HTR-8/SVneo (cell line): ENCODE measurements at regions not wholly inside any gene's neighbourhood (a gene's known extent, or its start where the extent isn't known, plus 50 kb on each side); places are given as distances from the start of the nearest gene placed in this dataset.

Experiments used
- DNase-seq: peaks from one replicate; pipeline ENCODE4 v3.0.0; 2011; ENCODE audit warnings: low spot score, mixed read lengths; ENCODE audit not compliant: insufficient read length
- FAIRE-seq: peaks from 2 replicates; lab custom pipeline; 2011; peaks lifted over from hg19 to GRCh38; lab: Jason Lieb, UNC

DNA sequence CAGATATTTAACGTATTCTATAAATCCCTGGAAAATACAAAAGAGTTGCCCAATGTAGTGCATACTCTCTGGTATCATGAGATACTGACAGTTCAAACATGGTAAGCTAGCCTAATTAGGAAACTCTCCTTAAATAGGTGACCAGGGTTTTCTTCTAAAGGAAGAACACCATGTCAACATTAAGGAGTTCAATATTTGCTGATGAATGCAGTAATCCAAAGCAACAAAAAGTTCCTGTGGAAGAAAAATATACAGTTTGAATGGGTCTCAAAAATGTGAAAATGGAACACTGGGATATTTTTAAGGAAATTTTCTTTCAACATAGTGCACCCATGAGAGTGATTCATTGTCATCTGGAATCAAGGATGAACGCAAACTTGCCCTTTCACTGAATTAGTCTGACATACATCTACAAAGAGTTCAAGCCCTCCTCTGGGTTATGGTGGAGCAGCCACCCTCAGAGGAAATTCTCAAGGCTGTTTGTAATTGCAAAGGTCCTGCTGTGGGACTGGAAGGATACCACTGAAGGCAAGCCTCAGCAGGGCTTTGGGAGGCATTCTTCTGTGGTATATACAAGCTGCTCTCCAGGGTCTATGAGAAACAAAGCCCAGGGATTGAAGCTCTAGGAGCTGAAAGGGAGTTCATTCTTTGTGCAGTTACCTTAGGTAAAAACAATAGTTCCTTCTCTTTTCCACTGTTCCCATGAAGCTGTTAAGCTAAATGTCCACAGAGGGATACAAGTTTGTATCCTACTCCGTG lies 700.3 kb downstream of the TUSC7 start:
- FAIRE-seq (no peak), DNase-seq (no peak)

DNA sequence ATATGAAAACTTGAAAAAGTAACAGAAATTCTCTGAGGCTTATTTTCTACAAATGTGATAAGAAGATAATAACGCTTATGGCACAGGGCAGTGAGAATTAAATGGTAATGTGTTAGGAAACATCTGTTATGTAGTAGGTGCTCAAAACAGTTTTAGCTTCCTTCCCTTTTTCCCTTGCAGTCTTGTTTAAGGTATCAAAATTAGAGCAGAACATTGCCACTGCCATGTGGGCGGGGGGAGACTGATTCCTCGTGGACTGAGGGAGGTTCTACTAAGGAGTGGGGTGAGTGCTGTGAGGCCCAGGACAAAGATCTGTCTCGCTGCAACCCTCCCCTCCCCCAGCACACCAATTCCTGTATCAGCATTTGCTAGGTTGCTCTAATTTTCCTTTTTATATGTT lies 702.4 kb downstream of the TUSC7 start:
- DNase-seq (no peak), FAIRE-seq (no peak)

DNA sequence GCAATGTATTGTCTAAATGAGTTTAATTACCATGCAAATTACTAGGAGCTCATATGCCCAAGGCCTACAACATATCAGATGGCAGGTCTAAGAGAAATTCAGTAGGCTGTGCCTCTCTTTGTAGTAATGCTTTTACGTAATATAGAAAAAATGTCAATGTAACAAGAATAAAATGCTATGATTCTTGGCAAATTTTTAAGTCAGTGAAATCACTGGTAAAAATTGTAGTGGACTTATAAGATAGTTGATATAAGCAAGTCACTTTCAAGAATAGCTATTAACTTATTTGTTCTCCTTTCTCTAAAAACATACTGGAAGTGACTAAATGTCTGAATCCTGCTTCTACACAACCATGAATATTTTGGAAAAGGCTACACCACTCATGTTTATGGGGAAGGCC lies 707.8 kb downstream of the TUSC7 start:
- FAIRE-seq: no peak

DNA sequence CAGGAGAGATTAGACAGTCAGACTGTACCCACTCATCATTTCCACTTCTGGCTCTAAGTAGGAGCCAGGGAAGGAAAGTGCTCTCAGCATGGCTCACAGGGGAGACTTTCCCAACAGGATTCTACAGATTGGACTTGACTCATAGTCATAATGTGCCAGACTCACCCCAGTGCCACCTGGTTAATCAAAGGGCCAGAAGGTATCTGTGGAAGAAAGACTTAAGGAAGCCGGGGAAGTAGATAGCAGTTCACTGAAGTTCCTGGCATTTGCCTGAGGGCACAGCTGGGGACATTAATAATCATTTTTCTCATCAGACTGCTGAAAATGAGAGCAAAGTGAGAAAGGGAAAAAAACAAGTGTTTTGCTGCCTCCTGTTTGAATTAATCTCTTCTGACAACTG lies 717.5 kb downstream of the TUSC7 start:
- no peak for DNase-seq
- FAIRE-seq: no peak

More for the DNA sequence above, 707.8 kb downstream of the TUSC7 start:
- DNase-seq: no peak

DNA sequence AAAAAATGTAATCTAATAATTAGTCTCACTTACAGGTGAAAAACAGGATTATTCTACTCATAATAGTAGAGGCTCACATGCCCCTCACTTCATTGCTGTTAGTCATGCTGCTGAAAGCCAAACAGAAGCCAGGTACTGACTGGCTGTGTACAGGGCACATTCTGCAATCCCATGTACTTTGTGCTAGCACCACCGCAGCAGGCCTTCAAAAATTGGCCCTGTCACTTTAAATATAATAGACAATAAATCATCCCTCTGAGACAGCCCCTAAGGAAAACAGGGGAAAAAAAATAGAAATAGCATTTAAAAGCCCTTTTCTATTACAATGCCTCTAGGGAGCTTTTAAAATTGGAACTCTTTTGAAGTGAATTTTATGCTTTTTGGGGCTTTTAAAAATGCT lies 723.8 kb downstream of the TUSC7 start:
- no peak for DNase-seq
- FAIRE-seq: no peak

DNA sequence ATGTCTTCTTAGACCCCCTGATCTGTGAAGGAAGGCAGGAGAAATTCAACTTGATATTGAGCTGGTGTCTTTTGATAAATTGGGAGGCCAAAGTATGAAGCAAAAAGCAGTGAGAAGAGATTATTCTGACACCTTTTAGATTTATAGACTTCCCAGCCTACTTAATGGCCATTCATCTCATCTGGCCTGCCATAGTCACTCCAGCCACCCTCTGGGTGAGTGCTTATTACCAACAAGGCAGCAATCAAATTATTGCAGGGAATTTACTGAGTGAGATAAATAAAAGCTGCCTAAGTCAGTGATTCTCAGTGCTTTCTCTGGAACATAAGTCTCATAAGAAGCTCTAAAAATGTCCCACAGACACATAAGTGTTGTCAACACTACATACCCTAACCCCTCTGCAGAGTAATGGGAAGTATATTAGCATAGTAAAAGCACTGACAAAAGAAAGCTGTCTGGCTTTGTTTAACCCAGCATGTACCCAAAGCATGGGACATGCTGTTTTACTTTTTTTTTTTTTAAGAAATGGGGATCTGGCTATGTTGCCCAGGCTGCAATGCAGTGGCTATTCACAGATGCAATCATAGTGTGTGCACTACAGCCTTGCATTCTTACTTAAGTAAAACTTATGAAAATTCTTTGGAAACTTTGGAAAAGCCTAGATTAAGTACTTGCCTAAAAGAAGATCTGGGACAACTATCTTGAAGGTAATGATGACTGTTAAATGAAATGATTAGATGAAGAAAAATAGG lies 725.3 kb downstream of the TUSC7 start:
- no peak for DNase-seq
- no peak for FAIRE-seq

DNA sequence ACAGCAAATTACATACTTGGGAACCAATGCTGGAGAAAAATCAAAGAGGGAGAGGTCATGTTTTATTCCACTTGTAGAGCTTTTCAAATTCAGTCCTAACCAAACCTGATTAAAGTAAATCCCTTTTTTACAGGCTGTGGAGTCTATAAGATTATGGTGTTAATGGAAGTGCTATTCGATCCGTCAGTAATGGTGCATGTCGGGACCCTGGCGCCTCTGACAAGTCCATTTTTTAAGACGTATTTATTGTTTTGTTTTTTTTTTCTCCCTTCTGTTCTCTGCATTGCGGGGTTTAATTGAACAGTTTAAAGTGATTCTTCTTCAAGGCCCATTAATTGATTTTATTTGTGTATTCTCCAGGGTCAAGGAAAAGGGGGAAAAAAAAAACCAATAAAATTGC lies 725.9 kb downstream of the TUSC7 start:
- FAIRE-seq (no peak), DNase-seq (no peak)

DNA sequence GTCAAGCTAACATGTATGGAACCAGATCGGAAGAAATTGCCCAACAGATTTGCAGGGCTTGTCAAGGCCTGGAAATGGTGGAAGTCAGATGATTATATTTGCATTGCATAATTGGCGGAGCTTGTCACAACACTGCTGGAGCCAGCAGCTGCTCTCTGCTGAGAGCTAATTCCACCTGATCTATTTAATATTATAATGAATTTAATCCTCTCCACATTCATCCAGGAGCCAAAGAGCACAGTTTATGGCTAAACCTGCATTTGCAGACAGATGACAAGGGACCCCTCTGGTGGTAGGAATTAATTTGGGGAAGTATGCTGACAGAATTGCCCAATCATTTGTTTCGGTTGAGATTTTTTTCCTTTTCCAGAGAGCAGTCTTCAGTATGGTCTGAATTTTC lies 730.2 kb downstream of the TUSC7 start:
- DNase-seq: no peak

DNA sequence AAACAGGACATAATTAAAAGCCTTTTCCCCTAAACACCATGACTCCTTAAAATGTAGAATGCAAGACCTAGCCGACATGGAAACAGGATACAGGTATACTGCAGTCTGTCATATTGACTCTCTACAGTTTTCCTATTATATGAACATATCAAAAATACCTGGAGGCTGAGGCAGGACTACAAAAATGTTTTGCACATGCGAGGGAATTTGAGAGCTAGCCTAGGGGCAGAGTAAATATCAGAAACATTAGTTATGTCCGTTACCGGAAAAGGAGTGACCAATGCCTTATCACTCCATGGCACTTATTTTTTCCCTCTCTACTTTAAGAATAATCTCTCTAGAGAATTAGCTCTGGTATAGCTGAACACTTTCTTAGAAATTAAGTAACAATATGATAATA lies 732.3 kb downstream of the TUSC7 start:
- FAIRE-seq (no peak), DNase-seq (no peak)

More for the DNA sequence above, 730.2 kb downstream of the TUSC7 start:
- no peak for FAIRE-seq

DNA sequence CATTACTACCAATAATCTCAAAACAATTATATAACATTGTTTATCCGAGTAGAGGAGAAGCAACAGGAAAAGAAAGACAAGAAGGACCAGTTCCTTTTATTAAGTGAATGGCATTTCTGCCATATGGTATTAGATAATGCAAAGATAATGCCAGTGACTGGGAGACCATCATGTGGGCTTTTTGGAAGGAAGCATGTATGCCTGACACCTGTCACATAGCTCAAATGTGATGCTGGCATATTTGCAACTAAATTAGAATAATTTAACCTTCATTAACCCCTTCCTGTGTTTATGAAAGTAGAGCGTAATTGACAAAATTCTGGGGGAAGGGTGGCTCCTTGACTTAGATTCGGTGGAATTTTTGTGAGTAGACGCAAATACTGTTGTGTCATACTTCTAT lies 733.0 kb downstream of the TUSC7 start:
- no peak for DNase-seq
- FAIRE-seq: no peak

DNA sequence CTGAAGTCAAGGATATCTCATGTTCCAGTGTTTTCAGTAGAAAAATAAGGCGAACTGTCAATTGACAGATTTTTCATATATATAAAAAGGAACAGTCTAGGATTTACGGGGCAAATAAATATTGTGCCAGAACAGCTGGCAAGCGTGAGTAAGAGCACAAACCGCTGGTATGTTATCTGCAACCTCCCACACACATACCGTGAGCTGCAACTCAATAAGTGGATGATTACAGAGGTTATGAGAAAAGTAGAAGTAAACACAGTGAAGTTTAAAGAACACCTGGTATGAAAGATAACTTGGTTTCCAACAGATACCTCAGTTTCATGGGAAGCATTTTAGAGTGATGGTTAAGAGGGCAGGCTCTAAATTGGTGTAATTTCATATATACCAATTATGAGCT lies 733.4 kb downstream of the TUSC7 start:
- FAIRE-seq: no peak

DNA sequence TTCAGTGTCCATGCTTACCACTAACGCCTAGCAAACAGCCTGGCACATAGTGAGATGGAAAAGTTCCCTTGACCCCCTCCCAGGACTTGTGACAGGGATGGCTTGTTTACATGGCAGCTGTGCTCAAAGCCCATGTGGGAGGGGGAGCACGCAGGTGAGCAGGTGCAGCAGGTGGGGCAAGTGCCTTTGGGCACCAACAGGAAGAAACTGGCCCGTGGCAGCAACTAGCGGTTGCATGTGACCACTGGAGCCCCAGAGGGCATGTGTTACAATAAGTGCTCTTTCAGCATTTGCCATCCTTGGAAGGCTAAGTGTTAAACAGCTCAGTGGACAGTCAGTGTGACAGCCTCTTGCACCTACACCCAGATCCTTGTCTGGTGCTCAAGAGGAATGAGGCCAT lies 734.6 kb downstream of the TUSC7 start:
- DNase-seq (no peak), FAIRE-seq (no peak)

More for the DNA sequence above, 733.4 kb downstream of the TUSC7 start:
- DNase-seq: no peak

DNA sequence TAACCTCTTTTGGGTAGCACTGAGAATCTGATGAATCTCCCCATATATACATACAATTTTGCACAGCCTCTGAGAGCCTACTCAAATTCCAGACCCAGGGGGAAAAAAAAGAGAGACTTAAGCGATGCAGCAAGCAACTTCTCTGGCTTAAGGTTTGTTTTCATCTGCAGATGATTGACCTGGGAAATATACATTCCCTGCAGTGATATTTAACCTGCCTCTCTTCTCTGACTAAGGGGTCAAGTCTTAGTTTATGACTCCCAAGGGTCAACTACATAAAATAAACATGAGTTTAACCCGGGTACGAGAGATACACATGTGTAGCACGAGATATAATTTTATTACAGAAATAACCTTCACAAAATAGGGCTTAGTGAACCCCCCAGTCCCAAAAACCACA lies 737.8 kb downstream of the TUSC7 start:
- DNase-seq: no peak
- FAIRE-seq: no peak

DNA sequence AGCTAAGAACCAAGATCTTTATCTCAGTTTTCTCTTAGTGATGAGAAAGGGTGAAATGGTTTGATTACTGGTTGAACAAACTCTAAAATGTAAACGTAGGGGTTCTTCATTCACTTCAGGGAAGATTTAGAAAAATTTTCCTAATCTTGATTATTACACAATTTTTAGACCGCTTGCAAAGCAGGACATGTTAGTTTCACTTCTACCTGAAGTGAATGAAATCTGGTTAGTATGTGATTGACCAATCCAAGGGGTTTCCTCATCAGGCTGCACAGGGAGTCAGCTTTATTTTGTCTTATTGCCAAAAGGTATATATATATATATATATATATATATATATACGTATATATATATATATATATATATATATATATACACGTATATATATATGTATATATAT lies 740.4 kb downstream of the TUSC7 start:
- DNase-seq: no peak
- FAIRE-seq: no peak

DNA sequence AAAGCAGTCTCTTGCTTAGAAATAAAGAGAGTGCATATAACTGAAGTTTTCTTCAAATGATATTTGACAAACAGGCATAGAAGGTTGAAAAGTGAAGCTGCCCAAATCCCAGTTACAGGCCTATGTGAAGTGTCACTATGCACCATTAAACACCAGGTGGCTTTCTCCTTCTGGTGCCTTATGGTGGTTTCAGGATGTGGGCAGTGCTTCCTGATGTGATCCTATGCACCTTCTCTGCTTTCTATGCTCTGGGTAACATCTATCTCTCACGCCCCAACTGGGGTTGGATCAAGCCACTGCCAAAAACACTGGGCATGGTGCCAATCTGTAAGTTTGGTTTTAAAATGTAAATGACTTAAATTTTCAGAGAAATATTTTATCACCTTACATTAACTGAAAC lies 744.7 kb downstream of the TUSC7 start:
- FAIRE-seq (no peak), DNase-seq (no peak)

DNA sequence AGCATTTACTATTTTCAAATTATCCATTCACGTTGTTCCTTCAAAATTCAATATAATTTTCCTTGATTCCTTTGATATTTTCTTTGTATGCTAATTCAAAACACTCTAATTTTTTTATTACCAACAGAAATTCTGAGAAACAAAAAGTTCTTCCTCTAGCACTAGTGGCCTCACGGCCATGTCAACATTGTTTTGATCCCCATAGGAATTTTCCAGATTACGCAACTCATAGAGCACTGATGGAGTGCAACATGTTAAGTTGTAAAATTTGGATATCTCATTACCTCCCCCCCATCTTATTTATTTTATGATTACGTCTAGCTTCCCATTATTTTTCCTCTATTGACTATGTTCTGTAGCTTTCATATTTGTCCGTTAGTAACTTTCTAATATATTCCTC lies 745.3 kb downstream of the TUSC7 start:
- FAIRE-seq: no peak
- no peak for DNase-seq

DNA sequence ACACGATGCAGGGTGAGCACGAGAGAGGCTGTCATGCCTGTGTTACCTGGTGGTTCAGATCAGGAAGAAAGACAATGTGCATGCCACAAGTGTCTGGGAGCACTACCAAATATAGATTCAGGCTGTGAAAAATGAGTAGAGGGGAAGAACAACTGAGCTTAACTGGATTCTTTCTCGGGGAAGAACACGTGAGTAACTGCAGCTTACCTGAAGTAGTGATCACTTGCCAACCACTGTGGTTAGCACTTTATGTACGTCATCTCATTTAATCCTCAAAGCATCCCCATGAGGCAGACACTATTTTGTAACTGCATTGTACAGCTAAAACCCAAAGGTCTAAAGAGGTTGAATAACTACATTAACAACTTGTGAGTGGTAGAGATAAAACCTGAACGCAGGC lies 746.2 kb downstream of the TUSC7 start:
- no peak for DNase-seq
- FAIRE-seq: no peak

DNA sequence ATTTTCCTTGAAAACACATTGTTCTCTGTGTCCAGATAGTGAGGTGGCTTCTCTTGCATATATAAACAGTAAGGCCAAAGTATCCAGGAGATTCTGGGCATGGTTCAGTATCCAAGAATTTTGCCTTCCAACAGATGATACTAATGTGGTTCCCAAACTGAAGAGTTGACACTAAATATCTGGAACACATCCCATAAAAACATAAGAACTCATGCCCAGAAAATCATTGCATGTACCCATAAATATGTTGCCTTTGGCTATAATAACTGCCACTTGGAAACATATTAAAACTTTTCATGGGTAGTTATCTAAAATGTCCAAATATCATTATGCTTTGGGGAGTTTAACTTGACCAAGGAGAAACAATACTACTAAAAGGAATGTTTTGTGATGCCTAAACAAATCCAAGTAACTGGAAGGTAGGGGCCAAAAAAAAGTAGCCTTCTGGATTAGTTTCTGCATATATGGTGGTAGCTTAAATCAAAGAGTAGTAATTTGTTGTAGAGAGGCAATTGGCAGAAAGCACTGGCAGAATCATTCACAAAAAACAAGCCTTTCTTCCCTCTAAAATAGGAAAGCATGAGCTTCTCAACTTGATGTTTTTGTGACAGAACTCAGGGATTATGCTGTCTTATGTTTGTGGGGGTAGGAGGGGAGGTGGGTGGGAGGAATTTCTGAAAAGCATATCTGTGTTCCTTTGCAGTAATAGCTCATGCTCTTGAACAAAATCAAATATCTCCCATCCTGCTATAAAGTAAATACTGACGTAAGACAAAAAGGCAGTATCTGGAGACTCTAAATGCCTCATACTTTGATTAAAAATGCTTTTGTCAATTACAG lies 753.9 kb downstream of the TUSC7 start:
- FAIRE-seq (no peak), DNase-seq (no peak)

DNA sequence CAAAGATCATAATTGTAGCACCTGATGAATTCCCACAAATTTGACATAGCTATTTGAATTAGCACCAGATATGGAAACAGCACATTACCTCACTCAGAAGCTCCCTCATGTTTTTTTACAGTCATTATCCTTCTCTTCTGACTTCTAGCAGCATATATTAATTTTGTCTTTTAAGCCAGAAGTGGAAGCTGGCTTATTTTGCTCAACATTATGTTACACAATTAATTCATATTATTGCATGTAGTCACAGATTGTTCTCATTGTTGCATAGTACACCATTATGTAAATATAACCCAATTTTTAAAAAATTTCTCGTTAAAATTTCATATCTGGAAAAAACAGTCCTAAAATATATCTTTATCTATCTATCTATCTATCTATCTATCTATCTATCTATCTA lies 762.3 kb downstream of the TUSC7 start:
- no peak for FAIRE-seq

DNA sequence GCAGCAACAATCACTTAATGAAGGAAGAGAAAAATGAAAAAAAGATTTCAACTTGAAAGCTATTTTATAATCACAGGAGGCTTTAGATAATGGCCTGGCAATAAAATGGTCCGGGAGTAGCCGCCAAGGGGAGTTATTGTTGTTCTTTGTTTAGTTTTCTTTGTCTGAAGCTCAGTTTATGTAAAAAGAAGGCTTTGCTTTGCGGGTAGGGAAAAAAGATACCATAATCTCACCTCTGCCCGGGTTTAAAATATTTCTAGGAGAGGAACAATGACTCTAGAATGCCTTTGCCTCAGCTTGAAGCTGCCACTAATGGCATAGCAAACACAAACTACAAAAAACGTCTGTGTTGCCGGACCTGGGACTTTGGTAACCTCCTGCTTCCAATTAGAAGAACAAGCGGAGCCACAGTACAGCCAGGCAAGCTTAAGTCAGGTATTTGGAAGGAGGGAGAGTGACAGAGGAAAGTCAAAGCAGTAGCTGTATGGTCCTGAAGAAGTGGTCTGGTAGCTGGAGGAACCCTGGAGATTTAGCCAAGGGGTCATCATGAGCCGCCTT lies 764.5 kb downstream of the TUSC7 start:
- no peak for DNase-seq
- no peak for FAIRE-seq

More for the DNA sequence above, 762.3 kb downstream of the TUSC7 start:
- DNase-seq: no peak

DNA sequence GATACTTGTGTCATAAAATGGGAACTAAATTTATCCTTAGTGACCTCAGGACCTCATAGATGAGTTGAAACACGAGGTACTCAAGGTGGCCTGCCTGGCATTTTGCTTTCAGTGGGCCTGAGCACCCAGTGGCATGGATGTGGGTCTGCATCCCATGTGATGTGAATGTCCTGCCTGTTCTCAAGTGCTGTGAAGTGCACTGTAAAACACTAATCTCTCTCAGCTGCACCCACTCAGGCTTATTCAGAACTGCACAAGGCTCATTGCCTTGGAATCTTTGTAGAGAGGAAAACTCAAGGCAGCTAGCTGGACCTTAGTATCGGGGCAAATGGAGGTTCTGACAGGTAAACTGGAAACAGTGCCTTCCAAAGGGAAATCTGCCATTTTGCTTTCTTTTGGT lies 767.0 kb downstream of the TUSC7 start:
- no peak for DNase-seq
- FAIRE-seq: no peak
